NCI-H69 (cell line): ENCODE measurements at regions not wholly inside any gene's neighbourhood (a gene's known extent, or its start where the extent isn't known, plus 50 kb on each side); places are given as distances from the start of the nearest gene placed in this dataset.

ENCODE experiments used
- DNase-seq: peaks from one replicate; lab custom pipeline; 2025; lab: John Stamatoyannopoulos, UW

DNA sequence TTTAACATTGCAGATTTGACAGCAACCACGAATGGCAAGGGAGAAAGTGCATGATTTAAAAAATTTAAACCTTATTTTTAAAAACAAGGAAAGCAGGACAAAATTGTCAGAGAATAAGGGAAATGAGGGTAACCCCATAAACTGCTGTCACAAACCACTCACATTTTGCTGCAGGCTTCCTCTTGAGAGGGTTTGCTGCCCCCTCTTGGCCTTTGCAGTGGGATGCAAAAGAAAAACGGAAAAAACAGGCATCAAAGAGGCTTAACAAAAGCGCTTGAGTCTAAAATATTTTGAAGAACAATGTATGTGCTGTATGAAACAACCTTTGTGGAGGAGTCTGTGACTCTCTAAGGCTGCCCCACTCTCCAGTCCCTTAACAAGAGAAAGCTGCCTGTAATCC lies 91.6 kb downstream of the TMX3 start:
- DNase-seq: peak; percentile 70

DNA sequence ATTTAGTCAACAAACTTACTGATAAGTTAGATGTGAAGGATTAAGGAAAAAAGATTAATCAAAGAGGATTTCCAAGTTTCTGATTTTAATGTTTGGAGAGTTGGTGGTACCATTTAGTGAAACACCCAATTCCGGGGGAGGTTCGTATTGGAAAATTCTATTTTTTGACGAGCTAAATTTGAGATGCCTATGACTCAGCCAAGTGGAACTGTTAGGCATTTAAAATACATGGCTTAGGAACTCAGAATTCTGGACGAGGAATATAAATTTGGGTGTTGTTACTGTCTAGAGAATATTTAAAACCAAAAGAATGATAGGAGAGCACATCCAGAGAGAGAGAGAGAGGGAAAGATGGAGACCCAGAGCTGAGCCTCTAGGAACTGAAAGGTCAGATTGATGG lies 103.6 kb downstream of the TMX3 start:
- DNase-seq: no peak

DNA sequence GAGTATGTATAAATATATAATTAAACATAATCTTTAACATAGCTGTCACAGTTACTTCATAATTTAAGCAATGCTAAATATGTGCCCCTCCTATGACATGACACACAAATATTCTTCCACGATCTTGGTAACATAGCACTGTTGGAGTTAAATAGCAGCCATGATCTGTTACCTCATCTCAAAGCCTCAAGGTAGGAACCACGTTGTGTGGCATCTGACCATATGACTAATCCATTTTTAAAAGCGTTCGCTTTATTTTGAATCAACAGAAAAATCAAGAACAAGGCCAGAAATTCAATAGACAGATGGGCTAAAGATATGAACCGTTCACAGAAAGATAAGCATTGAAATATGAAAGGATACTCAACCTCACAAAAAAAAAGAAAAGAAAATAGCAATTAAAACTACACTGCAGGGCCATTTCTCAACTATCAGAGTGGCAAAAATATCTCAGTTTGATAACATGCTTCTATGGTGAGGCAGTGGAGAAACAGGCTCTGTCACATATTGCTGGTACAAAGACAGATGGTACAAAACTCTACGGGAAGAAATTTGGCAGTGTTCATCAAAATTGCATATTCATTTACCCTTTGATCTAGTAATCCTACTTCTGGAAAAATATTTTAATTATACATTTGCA lies 105.9 kb downstream of the TMX3 start:
- DNase-seq: no peak

DNA sequence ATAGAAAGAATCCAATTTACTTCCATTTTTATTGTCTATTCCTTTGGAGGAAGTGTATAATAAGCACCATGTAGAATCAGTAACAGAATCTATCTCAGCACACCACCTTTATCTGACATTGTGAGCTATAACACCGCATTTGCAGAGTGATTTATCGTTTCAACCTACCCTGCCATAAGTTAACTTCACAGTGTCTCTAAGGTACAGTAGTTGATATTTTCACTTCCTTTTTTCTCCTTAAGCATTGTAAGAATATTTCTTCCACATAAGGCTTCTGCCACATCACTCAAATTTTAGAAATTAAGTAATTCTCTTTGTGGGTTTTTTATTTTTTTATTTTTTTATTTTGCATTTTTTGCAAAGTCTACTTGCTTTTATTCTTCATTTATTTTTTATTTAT lies 107.1 kb downstream of the TMX3 start:
- no peak for DNase-seq

DNA sequence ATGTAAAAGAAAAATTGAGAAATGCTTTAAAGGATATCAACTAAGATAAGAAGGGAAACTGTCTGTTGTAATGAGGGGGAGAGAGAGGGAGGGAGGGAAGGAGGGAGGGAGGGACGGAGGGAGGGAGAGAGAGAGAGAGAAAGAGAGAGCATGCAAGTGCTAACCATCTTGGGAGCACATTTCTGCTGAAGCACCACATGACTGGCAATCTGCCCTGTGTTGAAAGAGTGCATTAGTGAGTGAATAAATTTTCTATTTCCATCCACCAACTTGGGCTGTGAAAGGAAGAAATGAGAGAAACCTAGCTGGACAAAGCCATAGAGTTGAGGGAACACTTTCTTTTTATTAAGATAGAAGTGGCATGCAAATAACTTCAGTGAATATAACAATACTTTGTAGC lies 110.7 kb downstream of the TMX3 start:
- DNase-seq: no peak

DNA sequence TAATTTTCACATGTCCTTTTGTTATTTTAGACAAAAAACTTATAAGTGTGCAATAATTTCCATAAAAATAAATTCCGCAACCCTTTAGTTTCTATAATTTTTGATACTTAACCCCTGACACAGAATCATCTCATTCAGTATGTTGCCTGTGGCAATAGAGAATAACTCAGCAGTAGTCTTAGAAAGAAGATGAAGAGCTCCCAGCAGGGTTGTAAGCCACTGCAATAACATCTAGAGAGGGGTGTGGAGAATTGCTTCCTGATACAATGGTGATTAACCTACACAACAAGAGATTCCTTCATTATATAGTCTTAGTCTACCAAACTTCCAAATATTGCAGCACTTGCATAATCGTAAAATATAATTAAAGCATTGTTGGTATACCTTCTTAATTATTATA lies 118.9 kb downstream of the TMX3 start:
- no peak for DNase-seq

DNA sequence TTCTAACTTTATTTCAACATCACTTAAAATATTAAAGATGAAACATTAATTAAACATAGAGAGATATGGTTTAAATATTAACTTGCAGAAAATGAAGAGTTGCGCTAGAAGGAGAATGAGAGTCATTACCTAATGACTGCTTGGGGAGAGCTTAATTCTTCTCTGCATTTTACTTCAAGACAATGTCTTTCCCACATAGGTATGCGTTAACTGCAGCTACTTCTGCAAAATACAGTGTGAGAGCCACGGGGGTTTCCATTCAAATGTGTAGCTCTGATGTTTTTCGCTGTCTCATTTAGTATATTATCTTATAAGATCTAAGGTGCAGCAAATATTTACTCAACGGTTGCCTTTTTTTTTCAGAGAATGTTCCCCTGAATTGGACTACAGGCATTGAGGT lies 126.7 kb downstream of the TMX3 start:
- DNase-seq: peak; percentile 11

DNA sequence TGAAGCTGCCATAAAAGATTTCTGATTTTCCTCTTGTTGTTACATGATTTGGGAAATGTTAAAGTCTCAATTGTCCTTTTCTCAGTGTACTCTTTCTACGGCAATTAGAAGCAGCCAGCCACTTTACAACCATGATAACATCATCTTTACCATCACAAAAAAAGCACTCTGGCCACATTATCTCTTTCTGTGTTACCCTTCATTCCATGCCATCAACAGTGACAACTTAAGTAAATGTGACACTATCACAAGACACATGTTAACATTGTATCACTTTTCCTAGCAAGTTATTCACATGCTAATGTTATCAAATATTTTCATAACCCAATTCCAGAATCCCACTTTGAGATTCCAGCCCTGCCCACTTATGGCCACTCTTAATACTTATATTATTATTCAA lies 131.2 kb downstream of the TMX3 start:
- DNase-seq: no peak

DNA sequence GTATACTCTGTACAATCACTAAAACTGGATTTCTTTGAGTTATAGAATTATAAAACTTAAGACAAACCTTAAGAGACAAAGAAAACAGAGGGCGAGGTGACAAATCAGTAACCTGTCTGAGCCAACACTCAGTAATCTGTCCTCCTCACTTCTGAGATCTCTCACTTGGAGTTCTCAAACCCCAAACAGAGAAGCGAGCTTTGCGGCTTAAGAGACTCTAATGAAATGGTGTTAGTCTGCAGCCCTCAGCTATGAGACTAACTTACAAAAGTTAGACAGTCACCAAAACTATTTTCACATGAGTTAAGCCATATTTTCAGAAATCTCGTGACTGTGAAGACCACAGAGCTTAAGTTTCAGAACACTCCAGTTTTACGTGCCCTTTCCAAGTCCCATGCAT lies 140.6 kb downstream of the TMX3 start:
- no peak for DNase-seq

DNA sequence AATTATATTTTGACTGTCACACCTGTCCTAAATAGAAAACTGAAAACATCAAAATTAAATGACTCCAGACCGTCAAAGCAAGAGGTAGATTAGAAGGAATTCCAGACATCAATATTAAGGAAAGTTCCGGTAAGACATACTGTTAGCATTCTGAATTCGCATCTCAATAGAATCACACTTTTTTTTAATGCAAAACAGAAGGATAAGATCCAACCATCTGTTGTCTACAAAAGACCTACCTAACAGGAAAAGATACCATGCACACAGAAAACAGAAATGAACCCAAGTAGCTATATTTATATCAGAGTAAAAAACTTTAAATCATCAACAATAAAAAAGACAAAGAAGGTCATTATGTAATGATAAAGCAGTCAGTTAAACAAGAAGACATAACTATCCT lies 145.0 kb downstream of the TMX3 start:
- DNase-seq: no peak

DNA sequence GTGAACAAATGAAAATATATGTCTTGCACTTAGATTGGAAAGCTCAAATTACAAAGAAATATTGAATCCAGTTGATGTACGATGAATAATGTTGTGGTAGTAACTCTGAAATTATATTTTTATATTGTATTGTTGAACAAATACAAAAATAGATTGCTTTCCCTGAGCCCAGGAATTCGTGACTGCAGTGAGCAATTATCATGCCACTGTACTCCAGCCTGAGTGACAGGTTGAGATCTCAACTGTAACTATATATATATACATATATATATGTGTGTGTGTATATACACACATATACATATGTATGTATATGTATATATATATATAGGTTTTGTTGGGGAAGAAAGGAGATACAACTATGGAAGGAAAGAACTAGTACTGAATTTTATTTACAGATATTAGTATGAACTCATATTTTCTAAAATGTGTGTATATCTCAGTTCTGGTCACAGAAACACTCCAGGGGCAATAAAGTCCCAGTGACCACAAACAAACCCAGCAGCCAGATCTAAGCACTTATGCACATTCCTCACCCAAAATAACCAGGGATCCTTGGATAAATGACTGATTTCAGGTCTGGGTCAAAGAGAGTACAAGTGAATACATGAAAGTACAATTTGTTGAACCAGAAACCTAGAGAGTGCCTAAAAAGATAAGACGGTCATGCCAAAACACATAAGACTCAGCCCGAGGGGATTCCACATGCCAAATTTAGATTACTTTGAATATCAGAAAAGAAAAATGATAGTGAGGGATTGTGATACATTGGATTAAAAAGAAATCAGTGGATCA lies 146.3 kb downstream of the TMX3 start:
- no peak for DNase-seq

DNA sequence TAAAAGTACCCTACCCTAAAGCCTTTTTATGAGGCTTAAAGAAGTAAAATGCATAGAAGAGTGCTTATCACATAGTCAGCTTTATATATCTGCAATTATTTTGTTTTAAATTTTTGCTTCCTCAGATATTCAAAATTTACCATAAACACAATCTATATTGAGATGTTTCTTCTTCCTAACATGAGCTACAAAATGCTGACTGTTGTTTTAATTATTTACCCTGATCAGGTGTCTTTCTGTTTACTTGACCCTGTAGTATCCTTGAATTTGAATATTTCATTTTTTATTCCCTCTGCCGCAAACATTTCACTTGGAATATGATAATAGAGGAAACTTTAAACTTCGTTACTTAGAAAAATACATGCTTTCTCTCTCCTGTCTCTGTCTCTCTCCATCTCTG lies 147.9 kb downstream of the TMX3 start:
- DNase-seq: no peak

DNA sequence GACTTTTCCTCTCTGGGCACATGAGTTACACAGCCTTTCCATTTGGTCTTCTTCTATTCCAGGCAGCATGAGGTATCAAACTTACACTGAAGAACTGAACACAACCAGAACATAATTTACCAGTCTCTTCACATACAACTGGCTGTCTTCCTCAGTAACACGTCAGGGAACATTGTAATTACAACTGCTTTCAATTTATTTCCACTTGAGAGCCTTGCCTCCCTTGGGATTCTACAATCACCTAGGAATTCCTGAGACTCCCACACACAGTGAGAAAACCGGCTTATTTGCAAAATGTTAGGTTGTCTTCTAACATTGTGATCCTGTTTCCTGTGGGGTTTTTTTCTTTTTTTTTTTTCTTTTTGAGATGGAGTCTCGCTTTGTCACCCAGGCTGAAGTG lies 149.9 kb downstream of the TMX3 start:
- DNase-seq: peak; percentile 32

DNA sequence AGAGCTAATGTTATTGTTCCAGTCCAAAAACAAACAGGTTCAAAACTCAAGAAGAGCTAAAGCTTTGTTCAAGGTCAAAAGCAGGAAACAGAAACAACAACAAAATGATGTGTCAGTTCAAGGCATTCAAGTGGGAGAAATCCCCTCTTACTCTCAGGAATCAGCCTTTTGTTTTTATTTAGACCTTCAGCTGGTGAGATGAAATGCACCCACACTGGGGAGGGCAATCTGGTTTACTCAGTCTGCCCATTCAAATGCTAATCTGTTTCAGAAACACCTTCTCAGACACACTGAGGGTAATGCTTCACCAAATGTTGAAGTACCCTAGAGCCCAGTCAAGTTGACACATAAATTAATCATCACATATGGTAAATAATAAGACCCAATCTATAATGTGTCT lies 150.6 kb downstream of the TMX3 start:
- no peak for DNase-seq

DNA sequence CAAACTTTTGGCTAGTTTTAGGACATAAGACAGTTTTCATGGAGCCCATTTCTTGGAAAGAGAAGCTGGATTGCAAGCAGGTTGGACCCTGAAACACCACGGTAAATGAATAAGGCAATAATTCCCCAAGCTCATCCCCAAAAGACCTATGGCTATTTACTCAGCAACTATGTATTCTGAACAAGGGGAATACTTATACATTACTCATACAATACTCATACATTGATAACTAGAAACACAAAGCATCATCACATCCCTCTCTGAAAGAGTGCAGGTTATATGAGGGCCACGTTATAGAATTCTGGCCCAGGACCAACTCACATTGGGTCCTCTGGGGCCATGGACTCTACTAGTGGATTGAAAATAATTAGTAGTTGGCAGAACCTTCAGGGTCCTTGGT lies 154.8 kb downstream of the TMX3 start:
- DNase-seq: no peak

DNA sequence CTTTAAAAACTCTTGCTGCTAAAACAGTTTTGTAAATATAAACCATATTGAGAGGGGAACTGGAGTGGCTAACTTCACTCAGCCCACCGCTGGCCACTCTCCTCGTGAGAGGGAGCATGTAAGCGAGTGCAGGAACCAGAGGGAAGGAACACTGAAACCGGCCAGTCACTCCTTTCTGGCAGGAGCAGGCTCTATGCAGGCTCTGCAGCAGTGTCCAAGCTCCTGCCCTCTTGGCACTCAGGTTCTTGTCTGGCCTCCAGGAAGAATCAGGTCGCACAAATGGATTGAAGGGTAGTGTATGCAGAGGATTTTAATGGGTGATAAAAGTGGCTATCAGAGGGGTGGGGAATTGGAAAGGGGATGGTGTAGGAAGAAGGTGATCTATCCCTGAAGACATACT lies 157.7 kb downstream of the TMX3 start:
- no peak for DNase-seq

DNA sequence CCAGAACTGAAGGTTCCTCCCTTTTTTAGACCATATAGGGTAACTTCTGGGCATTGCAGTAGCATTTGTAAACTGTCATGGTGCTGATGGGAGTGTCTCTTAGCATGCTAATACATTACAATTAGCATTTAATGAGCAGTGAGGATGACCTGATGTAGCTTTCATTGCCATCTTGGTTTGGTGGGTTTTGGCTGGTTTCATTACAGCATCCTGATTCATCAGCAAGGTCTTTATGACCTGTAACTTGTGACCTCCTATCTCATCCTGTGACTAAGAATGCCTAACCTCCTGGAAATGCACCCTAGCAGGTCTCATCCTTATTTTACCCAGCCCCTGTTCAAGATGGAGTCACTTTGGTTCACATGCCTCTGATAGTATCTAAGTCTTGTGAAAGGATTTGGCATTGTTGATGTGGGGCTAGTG lies 159.0 kb downstream of the TMX3 start:
- no peak for DNase-seq

DNA sequence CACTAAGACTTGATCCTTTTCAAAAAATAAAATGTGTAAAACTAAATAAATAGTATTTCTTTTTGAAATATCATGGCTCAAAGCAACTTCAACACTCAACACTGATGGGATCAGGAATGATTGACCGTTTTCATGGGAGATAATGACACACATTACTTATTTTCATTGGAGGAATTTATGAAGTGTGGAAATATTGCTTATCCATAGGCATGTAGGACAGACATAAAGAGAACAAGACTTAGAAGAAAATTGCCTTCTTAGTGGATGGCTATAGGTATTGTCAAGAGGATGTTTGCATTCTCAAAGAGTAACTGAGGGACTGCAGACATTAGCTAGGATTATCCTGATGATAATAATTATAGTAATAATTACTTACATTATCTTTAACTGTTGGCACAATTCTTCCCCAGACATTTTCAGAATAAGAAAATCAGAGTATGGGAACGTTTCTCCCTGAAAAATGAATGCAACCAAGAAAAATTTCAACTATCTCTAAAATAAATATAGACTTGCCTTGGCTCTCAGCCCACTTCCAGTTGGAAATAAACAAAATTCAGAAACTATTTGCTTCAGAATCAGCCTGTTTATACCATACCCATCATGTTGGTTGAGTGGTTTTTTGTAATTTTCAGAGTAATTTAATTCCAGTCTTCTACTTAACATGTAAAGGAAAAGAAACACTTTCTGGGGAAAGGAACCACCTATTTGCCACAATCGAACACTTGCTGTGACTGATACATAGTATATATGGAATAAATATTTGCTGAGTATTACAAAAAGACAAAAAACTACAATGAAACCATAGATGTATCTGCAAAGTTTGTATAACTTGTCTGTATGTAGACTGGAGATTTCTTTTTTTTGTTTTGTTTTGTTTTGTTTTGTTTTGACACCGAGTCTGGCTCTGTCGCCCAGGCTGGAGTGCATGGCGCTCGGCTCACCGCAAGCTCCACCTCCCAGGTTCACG lies 165.7 kb downstream of the TMX3 start:
- DNase-seq: no peak

DNA sequence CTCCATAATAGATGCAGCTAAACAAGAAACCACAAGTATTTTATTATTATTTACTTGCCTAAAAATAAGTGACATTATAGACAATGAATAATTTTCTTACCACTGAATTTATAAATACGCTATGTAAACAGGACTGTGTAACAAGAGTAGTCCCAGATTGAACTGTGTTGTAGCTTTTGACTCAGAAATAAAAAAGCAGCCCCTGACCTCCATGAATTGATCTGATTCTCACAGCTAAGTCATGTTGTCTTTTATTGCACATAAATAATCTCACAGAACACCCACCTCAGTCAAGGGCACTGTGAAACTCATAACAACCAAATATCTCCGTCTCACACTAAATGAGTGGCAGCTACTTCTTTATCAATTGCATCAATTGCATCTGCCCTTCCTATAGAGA lies 171.6 kb downstream of the TMX3 start:
- no peak for DNase-seq

DNA sequence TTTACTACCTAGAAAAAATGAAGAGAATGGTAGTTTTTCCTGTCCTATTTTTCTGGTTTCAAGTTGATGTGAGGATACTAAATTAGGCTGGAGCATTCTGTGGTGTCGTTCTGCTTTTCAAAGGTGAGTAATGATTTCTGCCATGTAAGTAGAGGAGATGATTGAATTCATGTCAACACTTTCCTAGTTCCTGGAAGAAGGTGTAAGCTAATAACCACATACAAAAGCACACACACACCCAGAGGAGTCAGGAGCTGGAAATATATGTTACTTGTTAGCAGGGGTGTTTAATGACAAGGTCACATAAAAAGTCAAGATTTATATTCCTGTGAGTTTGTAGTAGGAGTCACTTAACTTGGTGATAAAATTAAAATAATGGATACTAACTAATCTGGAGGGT lies 172.1 kb downstream of the TMX3 start:
- no peak for DNase-seq

DNA sequence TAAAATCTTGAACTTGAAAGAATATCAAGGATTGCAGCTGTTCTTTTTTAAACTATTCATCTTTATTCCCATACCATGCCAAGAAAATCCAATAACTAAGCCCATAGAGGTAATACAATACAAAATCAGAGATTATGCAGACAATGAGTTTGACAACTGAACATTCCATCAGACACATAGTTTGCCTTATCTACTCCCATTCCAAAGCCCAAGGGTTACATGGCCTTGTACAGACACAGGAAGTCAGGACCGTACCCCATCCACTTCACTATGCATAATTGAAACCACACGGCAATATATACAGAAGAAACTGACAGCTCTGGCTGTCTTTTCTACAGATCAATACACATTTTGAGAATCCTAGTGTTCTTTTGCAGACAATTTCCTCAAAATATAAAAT lies 181.3 kb downstream of the TMX3 start:
- DNase-seq: no peak

DNA sequence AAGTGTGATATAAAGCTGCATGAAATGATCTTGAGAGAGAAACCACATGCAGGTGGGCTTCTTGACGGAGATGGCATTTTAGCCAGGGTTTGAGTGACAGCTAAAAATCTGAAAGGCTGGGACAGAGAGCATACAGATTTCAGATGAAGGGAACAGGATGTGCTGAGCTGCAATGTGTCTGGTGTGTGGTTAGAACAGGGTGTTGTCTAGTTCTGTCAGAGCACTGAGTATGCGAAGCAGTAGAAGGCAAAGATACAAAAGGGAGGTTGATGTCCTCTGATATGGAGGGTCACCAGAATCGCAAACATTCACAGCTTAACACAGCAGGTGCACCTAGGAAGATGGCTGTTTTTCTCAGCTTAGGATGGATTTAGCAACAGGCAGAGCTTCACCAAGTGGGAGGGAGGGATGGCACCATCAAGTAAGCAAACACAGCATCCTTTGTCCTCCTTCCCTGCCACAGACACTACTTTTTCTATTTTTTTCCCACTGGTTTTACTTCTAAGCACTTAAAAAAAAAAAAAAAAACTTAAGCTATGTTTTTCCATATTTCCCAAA lies 182.5 kb downstream of the TMX3 start:
- DNase-seq: no peak

DNA sequence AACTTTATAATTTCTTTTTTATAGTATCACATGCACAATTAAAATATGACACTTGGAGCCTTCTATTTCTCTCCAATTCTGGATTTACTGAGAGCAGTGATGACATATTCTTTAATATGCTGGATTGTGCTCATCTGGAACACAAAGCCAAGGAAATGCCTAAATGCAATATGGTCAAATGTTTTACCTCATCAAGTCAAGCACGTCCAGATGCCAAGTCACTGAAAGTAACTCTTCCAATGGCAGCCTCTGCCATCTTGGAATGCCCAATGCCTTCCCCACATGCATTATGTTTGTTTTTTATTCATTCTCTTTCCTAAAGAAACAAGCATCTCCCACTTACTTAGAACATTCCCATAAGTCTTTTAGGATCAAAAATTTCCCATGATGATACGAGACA lies 189.8 kb downstream of the TMX3 start:
- no peak for DNase-seq
